GM19468 (cell line): ENCODE measurements at regions not wholly inside any gene's neighbourhood (a gene's known extent, or its start where the extent isn't known, plus 50 kb on each side); places are given as distances from the start of the nearest gene placed in this dataset.

ENCODE experiments used
- ATAC-seq: cut with Tn5 transposase; IDR thresholded peaks from one replicate; pipeline ENCODE4 v1.9.1; 2021; ENCODE audit warnings: mild to moderate bottlenecking, moderate library complexity, moderate number of reproducible peaks; ENCODE audit not compliant: unreplicated experiment; ENCODE audit errors: extremely low read depth

- no peak for ATAC-seq
These were observed 57.4 kb upstream of the TMPRSS15 start for GRCh38 chr21:18460979-18461378.

GRCh38 chr21:18461743-18462142 lies 58.2 kb upstream of the TMPRSS15 start:
- no peak for ATAC-seq

GRCh38 chr21:18467715-18468114 lies 64.1 kb upstream of the TMPRSS15 start:
- no peak for ATAC-seq

GRCh38 chr21:18468790-18469189 lies 65.2 kb upstream of the TMPRSS15 start:
- ATAC-seq: no peak

- ATAC-seq: no peak
These were observed 73.1 kb upstream of the TMPRSS15 start for GRCh38 chr21:18476639-18477038.

- ATAC-seq: no peak
These were observed 73.5 kb upstream of the TMPRSS15 start for GRCh38 chr21:18477043-18477442.

- ATAC-seq: no peak
These were observed 74.9 kb upstream of the TMPRSS15 start for GRCh38 chr21:18478513-18478912.

GRCh38 chr21:18488252-18488651 lies 84.7 kb upstream of the TMPRSS15 start:
- ATAC-seq: no peak

GRCh38 chr21:18493422-18493821 lies 89.8 kb upstream of the TMPRSS15 start:
- no peak for ATAC-seq

GRCh38 chr21:18495523-18495922 lies 91.9 kb upstream of the TMPRSS15 start:
- no peak for ATAC-seq

GRCh38 chr21:18498431-18498830 lies 94.8 kb upstream of the TMPRSS15 start:
- ATAC-seq: no peak

- ATAC-seq: no peak
These were observed 96.3 kb upstream of the TMPRSS15 start for GRCh38 chr21:18499761-18500376.

- no peak for ATAC-seq
These were observed 114.5 kb upstream of the TMPRSS15 start for GRCh38 chr21:18518054-18518481.

- no peak for ATAC-seq
These were observed 117.6 kb upstream of the TMPRSS15 start for GRCh38 chr21:18521204-18521603.

- ATAC-seq: no peak
These were observed 118.8 kb upstream of the TMPRSS15 start for GRCh38 chr21:18522181-18522972.

GRCh38 chr21:18524097-18524880 lies 120.7 kb upstream of the TMPRSS15 start:
- ATAC-seq: no peak

GRCh38 chr21:18529254-18529653 lies 125.7 kb upstream of the TMPRSS15 start:
- no peak for ATAC-seq

GRCh38 chr21:18542081-18542480 lies 138.5 kb upstream of the TMPRSS15 start:
- ATAC-seq: no peak

- no peak for ATAC-seq
These were observed 142.3 kb upstream of the TMPRSS15 start for GRCh38 chr21:18545908-18546307.

GRCh38 chr21:18547347-18547746 lies 143.8 kb upstream of the TMPRSS15 start:
- ATAC-seq: no peak

- no peak for ATAC-seq
These were observed 144.7 kb upstream of the TMPRSS15 start for GRCh38 chr21:18548249-18548648.
